ENCODE measurements at regions not wholly inside any gene's neighbourhood (a gene's known extent, or its start where the extent isn't known, plus 50 kb on each side); places are given as distances from the start of the nearest gene placed in this dataset.

DNA sequence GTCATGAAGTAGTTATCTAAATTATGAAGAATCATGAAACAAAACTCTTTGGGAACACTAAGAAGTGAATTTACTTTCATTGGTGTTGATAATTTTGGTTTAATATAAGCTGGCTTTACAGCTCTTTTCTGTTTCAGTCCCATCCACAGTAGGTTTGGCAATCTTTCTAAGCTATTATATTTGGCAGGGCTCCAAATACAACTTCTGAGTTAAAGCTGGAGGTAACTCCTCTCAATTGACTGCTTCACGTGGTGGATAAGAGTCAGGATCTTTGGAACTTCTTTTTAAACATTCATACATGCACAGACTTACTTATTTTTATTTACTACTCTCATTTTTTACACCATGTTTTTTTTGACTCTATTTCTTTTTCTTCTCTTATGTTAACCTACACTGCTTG is 106.5 kb upstream of the EPHA3 start:
- DNase-seq (ENCODE audit: low read depth in 1 of 2, low spot score in 1 of 2) = no peak

DNA sequence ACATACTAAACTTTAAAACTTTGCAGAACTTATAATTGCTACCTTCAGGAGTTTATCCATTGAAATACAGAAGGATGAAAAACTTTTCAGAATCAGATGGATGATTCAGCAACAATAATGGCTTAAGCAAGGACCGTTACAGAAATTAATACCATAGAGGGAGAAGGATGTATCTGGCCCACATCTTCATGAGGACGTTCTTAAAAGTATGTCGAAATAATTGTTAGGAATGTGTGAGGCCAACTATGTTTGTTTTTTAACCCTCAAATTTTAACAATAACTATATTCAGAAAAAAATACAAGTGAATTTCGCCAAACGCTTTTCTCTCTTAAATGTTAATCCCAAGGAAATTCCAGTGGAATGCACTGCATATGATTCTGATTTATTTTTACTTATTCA is 105.2 kb upstream of the EPHA3 start:
- H3K4me2 ChIP-seq = no peak overlapping the region
- no peak overlapping the region for H3K4me3 ChIP-seq
- H3K4me1 ChIP-seq = no peaks in the 10 kb centered on the region
- 2% methylated on average over 5 of the region's 5 CpGs for WGBS (ENCODE audit: missing lambda C conversion rate)
- no peak overlapping the region for H3K27ac ChIP-seq
- H3K9me3 ChIP-seq = no peaks in the 10 kb centered on the region
- TF ChIP-seq MAFK (IDR thresholded peaks at IDR 0.05; ENCODE audit: partially characterized antibody) (no peak), FOSL2 (IDR thresholded peaks at IDR 0.05) (no peak), FOSL2 (CRISPR knock-in tag; IDR thresholded peaks at IDR 0.05) (no peak), FOSB (CRISPR knock-in tag; IDR thresholded peaks at IDR 0.05) (no peak), HDAC2 (IDR thresholded peaks at IDR 0.05) (no peak), KDM5A (IDR thresholded peaks at IDR 0.05) (no peak), ZSCAN20 (CRISPR knock-in tag; IDR thresholded peaks at IDR 0.05) (no peak), BHLHE40 (IDR thresholded peaks at IDR 0.05; ENCODE audit: low read depth, low read length) (no peak), HOXB13 (CRISPR knock-in tag; IDR thresholded peaks at IDR 0.05; ENCODE audit: low read depth) (no peak), TP53 (CRISPR knock-in tag; IDR thresholded peaks at IDR 0.05) (no peak), CBX2 (IDR thresholded peaks at IDR 0.05; ENCODE audit: borderline replicate concordance, low read depth) (no peak), CBX8 (IDR thresholded peaks at IDR 0.05) (no peak), EHF (CRISPR knock-in tag; IDR thresholded peaks at IDR 0.05) (no peak), GATA3 (IDR thresholded peaks at IDR 0.05; ENCODE audit: borderline replicate concordance) (no peak), CEBPB (IDR thresholded peaks at IDR 0.05) (no peak), FOXS1 (CRISPR knock-in tag; IDR thresholded peaks at IDR 0.05) (no peak), ZNF302 (CRISPR knock-in tag; IDR thresholded peaks at IDR 0.05) (no peak)
- TF ChIP-seq, protein P1, sequence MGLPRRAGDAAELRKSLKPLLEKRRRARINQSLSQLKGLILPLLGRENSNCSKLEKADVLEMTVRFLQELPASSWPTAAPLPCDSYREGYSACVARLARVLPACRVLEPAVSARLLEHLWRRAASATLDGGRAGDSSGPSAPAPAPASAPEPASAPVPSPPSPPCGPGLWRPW (IDR thresholded peaks at IDR 0.05) = no peak
- TF ChIP-seq, protein P2, sequence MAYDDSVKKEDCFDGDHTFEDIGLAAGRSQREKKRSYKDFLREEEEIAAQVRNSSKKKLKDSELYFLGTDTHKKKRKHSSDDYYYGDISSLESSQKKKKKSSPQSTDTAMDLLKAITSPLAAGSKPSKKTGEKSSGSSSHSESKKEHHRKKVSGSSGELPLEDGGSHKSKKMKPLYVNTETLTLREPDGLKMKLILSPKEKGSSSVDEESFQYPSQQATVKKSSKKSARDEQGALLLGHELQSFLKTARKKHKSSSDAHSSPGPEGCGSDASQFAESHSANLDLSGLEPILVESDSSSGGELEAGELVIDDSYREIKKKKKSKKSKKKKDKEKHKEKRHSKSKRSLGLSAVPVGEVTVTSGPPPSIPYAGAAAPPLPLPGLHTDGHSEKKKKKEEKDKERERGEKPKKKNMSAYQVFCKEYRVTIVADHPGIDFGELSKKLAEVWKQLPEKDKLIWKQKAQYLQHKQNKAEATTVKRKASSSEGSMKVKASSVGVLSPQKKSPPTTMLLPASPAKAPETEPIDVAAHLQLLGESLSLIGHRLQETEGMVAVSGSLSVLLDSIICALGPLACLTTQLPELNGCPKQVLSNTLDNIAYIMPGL (CRISPR knock-in tag; IDR thresholded peaks at IDR 0.05; ENCODE audit: borderline replicate concordance) = no peak
- TF ChIP-seq, protein P3, sequence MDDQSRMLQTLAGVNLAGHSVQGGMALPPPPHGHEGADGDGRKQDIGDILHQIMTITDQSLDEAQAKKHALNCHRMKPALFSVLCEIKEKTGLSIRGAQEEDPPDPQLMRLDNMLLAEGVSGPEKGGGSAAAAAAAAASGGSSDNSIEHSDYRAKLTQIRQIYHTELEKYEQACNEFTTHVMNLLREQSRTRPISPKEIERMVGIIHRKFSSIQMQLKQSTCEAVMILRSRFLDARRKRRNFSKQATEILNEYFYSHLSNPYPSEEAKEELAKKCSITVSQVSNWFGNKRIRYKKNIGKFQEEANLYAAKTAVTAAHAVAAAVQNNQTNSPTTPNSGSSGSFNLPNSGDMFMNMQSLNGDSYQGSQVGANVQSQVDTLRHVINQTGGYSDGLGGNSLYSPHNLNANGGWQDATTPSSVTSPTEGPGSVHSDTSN (IDR thresholded peaks at IDR 0.05) = no peak
- POLR2A ChIA-PET = no interaction called here
- DNase-seq (ENCODE audit: low read depth in 1 of 2, low spot score in 1 of 2) = no peak
- FAIRE-seq = no peak
- CTCF ChIA-PET = no interaction called here
- ATAC-seq = no peak

More for the DNA sequence above, 106.5 kb upstream of the EPHA3 start:
- no peak for TF ChIP-seq BHLHE40 (IDR thresholded peaks at IDR 0.05; ENCODE audit: low read depth, low read length)
- TF ChIP-seq SMC3 (IDR thresholded peaks at IDR 0.05) = no peak
- TF ChIP-seq RFX5 (IDR thresholded peaks at IDR 0.05) = no peak
- no peak for TF ChIP-seq NPAS2 (CRISPR knock-in tag; IDR thresholded peaks at IDR 0.05; ENCODE audit: borderline replicate concordance)
- no peak for TF ChIP-seq NFE2L2 (conservative IDR thresholded peaks at IDR 0.05; ENCODE audit: low read length)
- TF ChIP-seq NR3C1 (IDR thresholded peaks at IDR 0.05) = no peak
- TF ChIP-seq HDAC2 (IDR thresholded peaks at IDR 0.05) = no peak
- TF ChIP-seq, protein P4, sequence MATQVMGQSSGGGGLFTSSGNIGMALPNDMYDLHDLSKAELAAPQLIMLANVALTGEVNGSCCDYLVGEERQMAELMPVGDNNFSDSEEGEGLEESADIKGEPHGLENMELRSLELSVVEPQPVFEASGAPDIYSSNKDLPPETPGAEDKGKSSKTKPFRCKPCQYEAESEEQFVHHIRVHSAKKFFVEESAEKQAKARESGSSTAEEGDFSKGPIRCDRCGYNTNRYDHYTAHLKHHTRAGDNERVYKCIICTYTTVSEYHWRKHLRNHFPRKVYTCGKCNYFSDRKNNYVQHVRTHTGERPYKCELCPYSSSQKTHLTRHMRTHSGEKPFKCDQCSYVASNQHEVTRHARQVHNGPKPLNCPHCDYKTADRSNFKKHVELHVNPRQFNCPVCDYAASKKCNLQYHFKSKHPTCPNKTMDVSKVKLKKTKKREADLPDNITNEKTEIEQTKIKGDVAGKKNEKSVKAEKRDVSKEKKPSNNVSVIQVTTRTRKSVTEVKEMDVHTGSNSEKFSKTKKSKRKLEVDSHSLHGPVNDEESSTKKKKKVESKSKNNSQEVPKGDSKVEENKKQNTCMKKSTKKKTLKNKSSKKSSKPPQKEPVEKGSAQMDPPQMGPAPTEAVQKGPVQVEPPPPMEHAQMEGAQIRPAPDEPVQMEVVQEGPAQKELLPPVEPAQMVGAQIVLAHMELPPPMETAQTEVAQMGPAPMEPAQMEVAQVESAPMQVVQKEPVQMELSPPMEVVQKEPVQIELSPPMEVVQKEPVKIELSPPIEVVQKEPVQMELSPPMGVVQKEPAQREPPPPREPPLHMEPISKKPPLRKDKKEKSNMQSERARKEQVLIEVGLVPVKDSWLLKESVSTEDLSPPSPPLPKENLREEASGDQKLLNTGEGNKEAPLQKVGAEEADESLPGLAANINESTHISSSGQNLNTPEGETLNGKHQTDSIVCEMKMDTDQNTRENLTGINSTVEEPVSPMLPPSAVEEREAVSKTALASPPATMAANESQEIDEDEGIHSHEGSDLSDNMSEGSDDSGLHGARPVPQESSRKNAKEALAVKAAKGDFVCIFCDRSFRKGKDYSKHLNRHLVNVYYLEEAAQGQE (IDR thresholded peaks at IDR 0.05) = no peak
- no peak for TF ChIP-seq ESRRA (IDR thresholded peaks at IDR 0.05; ENCODE audit: borderline replicate concordance, low read length)
- no peak for FAIRE-seq
- 0% methylated on average over 1 of the region's 1 CpG for WGBS (ENCODE audit: missing lambda C conversion rate)
- Histone ChIP-seq H3K27ac (no peak overlapping the region), H3K4me3 (no peak overlapping the region), H3K9me3 (no peaks in the 10 kb centered on the region), H3K4me2 (no peak overlapping the region), H3K4me1 (no peaks in the 10 kb centered on the region)
- POLR2A ChIA-PET = no interaction called here
- CTCF ChIA-PET = no interaction called here
- ATAC-seq = no peak
